Esophagus squamous epithelium (tissue), 4 donors: ENCODE measurements at regions not wholly inside any gene's neighbourhood (a gene's known extent, or its start where the extent isn't known, plus 50 kb on each side); places are given as distances from the start of the nearest gene placed in this dataset.

Source experiments
- POLR2A ChIP-seq, 4 donors: fragments of 450-650 bp; IDR thresholded peaks; one replicate each; pipeline ENCODE4 v1.6.1; 2017; ENCODE audit warnings: antibody characterized with exemption in 4 of 4, mild to moderate bottlenecking in 4 of 4, moderate library complexity in 3 of 4
- TF ChIP-seq, protein P1 (sequence below), 6 experiments: fragments of 450-650 bp in 4 of 6; fragments of 200-600 bp in 2 of 6; sonication (generic) in 2 of 6; IDR thresholded peaks; one replicate each; pipeline ENCODE4 v1.5.1; 2016 to 2019; ENCODE audit warnings: antibody characterized with exemption in 6 of 6, mild to moderate bottlenecking in 4 of 6, moderate library complexity in 4 of 6

DNA sequence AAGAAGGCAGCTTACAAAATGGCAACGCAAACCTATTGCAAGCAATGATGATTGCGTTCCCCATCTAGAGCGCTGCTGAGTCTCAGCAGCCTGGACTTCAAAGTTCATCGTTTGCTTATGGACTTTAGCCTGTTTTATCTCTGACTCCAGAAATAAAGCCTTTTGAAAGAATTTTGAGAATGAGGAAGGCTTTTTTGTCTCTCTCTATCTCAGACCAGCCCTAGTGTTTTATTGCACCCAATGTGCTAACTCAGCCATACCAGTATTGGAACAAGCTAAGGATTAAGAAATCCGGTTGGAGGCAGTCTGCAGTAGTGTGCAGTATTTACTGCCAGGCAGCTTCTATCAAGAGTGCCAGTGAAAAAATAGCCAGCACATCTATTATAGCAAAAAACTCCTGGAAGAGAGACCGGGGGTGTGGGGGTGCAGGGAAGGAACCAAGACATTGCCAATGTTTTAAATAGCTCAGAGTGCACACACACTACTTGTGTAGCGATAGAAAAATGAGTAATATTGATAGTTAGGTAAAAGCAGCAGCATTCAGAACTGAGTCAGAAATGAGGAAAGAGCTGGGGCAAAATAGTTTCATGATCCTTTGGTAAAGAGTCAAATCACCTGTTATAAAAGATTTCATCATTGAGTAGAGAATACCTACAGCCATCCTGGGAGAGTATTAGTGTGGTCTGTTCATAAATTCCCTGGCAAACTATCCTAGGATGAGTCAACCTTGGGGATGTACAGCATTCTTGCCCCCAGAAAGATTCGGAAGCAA, 219.0 kb downstream of the ZNF608 start:
- TF ChIP-seq POLR2A (IDR thresholded peaks at IDR 0.05), result no peak
- TF ChIP-seq, protein P1, sequence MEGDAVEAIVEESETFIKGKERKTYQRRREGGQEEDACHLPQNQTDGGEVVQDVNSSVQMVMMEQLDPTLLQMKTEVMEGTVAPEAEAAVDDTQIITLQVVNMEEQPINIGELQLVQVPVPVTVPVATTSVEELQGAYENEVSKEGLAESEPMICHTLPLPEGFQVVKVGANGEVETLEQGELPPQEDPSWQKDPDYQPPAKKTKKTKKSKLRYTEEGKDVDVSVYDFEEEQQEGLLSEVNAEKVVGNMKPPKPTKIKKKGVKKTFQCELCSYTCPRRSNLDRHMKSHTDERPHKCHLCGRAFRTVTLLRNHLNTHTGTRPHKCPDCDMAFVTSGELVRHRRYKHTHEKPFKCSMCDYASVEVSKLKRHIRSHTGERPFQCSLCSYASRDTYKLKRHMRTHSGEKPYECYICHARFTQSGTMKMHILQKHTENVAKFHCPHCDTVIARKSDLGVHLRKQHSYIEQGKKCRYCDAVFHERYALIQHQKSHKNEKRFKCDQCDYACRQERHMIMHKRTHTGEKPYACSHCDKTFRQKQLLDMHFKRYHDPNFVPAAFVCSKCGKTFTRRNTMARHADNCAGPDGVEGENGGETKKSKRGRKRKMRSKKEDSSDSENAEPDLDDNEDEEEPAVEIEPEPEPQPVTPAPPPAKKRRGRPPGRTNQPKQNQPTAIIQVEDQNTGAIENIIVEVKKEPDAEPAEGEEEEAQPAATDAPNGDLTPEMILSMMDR (IDR thresholded peaks at IDR 0.05), result no peak
